Activated naive CD8-positive, alpha-beta T cell (primary cell): ENCODE measurements at regions not wholly inside any gene's neighbourhood (a gene's known extent, or its start where the extent isn't known, plus 50 kb on each side); places are given as distances from the start of the nearest gene placed in this dataset.

Source experiments
- H3K27ac Mint-ChIP-seq: one replicate; pipeline ENCODE4 v1.8.0; 2021; ENCODE audit warnings: mixed read lengths
- H3K27me3 Mint-ChIP-seq: one replicate; pipeline ENCODE4 v1.8.0; 2021; ENCODE audit warnings: mixed read lengths
- H3K36me3 Mint-ChIP-seq: one replicate; pipeline ENCODE4 v1.8.0; 2021; ENCODE audit warnings: mixed read lengths
- H3K4me1 Mint-ChIP-seq: one replicate; pipeline ENCODE4 v1.8.0; 2021; ENCODE audit warnings: low read depth, mixed read lengths
- H3K4me3 Mint-ChIP-seq: one replicate; pipeline ENCODE4 v1.8.0; 2021; ENCODE audit warnings: mild to moderate bottlenecking, mixed read lengths
- H3K9me3 Mint-ChIP-seq: one replicate; pipeline ENCODE4 v1.8.0; 2021; ENCODE audit warnings: low read depth, mixed read lengths

DNA sequence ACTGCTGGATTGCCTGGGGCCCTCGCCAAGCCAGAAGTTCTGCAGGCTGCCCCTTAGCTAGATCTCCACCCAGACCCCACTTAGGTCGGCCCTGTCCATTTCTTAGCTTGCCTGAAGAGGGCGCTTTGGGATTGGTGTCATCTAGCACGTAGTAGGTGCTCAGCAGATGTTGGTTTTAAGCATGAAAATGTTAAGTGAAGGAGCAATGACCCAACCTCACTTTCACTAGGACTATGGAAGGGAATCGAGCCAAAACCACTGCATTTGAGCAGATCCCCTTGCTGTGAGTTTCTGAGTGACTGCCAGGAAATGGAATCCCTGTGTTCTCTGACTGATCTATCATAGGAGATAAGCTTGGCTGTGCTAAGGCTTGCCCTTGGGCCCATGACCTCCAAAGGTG is 131.7 kb upstream of the EEPD1 start:
- H3K27ac Mint-ChIP-seq = no peak overlapping the region
- H3K36me3 Mint-ChIP-seq = no peaks in the 10 kb centered on the region
- no peaks in the 10 kb centered on the region for H3K9me3 Mint-ChIP-seq
- H3K4me3 Mint-ChIP-seq = no peak overlapping the region
- no peaks in the 10 kb centered on the region for H3K4me1 Mint-ChIP-seq
- H3K27me3 Mint-ChIP-seq = peaks cover 2% of the 10 kb centered on the region

DNA sequence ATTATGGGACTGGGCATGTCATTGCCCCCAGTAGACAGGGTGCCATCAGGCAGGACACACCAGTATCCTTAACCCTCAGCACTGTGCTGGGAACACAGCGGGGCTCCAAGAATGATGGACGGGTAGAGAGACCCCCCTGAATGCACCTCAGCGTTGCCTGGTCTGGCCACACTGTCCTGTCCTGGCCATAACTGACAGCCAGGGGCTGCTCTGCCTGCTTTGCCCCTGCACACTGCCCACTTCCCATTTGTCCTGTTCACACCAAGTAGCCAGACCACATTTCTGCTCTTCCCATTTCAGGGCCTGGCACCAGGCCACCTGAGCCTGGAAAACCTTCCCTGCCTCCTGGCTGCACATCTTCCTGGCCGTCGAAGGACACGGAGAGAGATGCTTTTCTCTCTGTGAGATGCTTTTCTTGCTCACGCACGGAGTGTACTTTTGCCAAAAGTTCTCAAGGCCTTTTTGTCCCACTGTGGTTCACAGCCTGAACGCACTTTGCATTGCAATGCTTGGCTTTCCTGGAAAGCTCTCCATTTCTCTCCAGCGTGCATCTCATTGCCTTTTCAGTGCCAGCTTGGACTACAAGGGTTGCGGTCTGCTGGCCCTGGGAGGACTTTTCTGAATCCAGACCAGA is 131.0 kb upstream of the EEPD1 start:
- H3K27me3 Mint-ChIP-seq = peaks cover 2% of the 10 kb centered on the region
- no peaks in the 10 kb centered on the region for H3K4me1 Mint-ChIP-seq
- H3K36me3 Mint-ChIP-seq = no peaks in the 10 kb centered on the region
- no peak overlapping the region for H3K27ac Mint-ChIP-seq
- H3K4me3 Mint-ChIP-seq = no peak overlapping the region
- H3K9me3 Mint-ChIP-seq = no peaks in the 10 kb centered on the region

DNA sequence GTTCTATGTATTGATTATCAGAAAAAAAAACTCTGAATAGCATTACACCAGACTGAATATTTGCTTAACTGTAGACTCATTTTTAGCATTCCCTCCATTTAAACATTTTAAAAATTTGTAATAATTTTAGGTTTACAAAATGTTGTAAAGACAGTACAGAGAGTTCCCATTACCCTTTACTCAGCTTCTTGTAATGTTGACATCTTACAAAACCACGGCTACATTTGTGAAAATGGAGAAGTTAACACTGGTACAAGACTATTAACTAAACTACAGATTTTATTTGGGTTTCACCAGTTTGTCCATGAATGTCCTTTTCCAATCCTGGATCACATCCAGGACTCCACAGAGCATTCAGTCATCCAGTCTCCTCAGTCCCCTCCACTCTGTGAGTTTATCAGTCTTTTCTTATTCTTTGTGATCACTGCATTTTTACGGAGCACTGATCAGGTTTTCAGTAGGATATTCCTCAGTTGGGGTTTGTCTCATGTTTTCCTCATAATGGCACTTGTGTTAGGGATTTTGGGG is 130.0 kb upstream of the EEPD1 start:
- H3K4me1 Mint-ChIP-seq = no peaks in the 10 kb centered on the region
- no peaks in the 10 kb centered on the region for H3K36me3 Mint-ChIP-seq
- H3K27ac Mint-ChIP-seq = no peak overlapping the region
- peaks cover 2% of the 10 kb centered on the region for H3K27me3 Mint-ChIP-seq
- no peak overlapping the region for H3K4me3 Mint-ChIP-seq
- H3K9me3 Mint-ChIP-seq = no peaks in the 10 kb centered on the region

GRCh38 chr7:36025190-36025589 is 127.9 kb upstream of the EEPD1 start:
- Mint-ChIP-seq H3K36me3 (no peaks in the 10 kb centered on the region), H3K4me1 (no peaks in the 10 kb centered on the region), H3K27ac (no peak overlapping the region), H3K27me3 (peaks cover 2% of the 10 kb centered on the region), H3K9me3 (no peaks in the 10 kb centered on the region), H3K4me3 (no peak overlapping the region)

DNA sequence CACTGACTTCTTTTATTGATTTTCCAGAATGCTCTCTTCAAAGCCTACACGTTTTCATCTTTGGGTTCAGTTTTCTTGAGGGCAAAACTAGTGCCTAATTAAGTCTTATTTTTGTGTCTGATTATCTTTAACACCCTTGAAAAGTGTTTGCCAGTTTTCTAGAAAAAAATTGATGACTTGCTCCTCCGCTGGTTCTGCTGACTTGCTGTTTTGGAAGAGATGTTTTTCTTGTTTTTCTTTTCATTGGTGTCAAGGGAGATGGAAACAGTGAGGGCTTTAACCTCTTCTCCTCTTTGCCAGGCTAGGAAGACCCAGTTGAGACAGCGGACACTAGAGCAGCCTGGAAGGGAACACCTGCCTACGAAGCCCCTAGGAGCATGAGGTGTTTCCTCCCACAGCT is 123.7 kb upstream of the EEPD1 start:
- no peaks in the 10 kb centered on the region for H3K36me3 Mint-ChIP-seq
- no peak overlapping the region for H3K27ac Mint-ChIP-seq
- H3K9me3 Mint-ChIP-seq = no peaks in the 10 kb centered on the region
- H3K27me3 Mint-ChIP-seq = peaks cover 6% of the 10 kb centered on the region
- H3K4me3 Mint-ChIP-seq = no peak overlapping the region
- no peaks in the 10 kb centered on the region for H3K4me1 Mint-ChIP-seq

GRCh38 chr7:36029853-36030515 is 123.1 kb upstream of the EEPD1 start:
- no peak overlapping the region for H3K4me3 Mint-ChIP-seq
- H3K4me1 Mint-ChIP-seq = no peaks in the 10 kb centered on the region
- H3K36me3 Mint-ChIP-seq = no peaks in the 10 kb centered on the region
- H3K27ac Mint-ChIP-seq = no peak overlapping the region
- peaks cover 4% of the 10 kb centered on the region for H3K27me3 Mint-ChIP-seq
- H3K9me3 Mint-ChIP-seq = no peaks in the 10 kb centered on the region

- Mint-ChIP-seq H3K4me3 (no peak overlapping the region), H3K36me3 (no peaks in the 10 kb centered on the region), H3K27ac (no peak overlapping the region), H3K9me3 (no peaks in the 10 kb centered on the region), H3K27me3 (peaks cover 4% of the 10 kb centered on the region), H3K4me1 (no peaks in the 10 kb centered on the region)
Measured at GRCh38 chr7:36032361-36032818, 120.7 kb upstream of the EEPD1 start.

GRCh38 chr7:36034020-36034419 is 119.0 kb upstream of the EEPD1 start:
- Mint-ChIP-seq H3K27me3 (peaks cover 4% of the 10 kb centered on the region), H3K9me3 (no peaks in the 10 kb centered on the region), H3K36me3 (no peaks in the 10 kb centered on the region), H3K4me1 (no peaks in the 10 kb centered on the region), H3K27ac (no peak overlapping the region), H3K4me3 (no peak overlapping the region)

- no peak overlapping the region for H3K27ac Mint-ChIP-seq
- H3K4me3 Mint-ChIP-seq = no peak overlapping the region
- peaks cover 4% of the 10 kb centered on the region for H3K27me3 Mint-ChIP-seq
- no peaks in the 10 kb centered on the region for H3K9me3 Mint-ChIP-seq
- H3K4me1 Mint-ChIP-seq = no peaks in the 10 kb centered on the region
- no peaks in the 10 kb centered on the region for H3K36me3 Mint-ChIP-seq
Measured at GRCh38 chr7:36035186-36035585, 117.9 kb upstream of the EEPD1 start.

- Mint-ChIP-seq H3K4me1 (no peaks in the 10 kb centered on the region), H3K36me3 (no peaks in the 10 kb centered on the region), H3K27ac (no peak overlapping the region), H3K4me3 (no peak overlapping the region), H3K27me3 (peaks cover 4% of the 10 kb centered on the region), H3K9me3 (no peaks in the 10 kb centered on the region)
Measured at GRCh38 chr7:36036590-36036989, 116.5 kb upstream of the EEPD1 start.

DNA sequence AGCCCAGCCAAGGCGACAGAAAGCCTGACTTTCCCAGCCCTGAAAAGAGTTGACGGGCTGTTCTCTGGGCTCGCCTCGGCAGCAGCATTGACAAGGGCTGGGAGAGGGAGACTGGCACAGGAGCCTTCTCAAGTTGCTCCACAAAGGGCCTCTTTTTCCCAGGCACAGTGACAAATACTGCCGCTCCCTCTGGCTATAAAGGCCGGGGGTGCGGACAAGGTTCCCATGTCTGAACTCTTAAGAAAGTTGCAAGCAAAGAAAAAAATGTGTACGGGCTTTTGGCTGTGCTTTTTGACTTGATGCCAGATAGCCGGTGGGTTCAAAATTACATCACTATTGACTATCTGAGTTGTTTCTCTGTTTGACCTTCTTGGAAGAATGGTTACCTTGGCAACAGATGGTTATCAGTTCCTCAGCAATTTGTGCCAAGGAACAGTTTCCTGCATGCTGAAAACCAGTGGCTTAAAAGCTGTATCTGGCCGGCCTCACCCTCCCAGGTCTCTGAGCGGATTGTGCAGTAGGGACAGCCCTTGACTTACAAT is 115.9 kb upstream of the EEPD1 start:
- Mint-ChIP-seq H3K9me3 (no peaks in the 10 kb centered on the region), H3K4me3 (no peak overlapping the region), H3K36me3 (no peaks in the 10 kb centered on the region), H3K4me1 (no peaks in the 10 kb centered on the region), H3K27ac (no peak overlapping the region), H3K27me3 (peaks cover 4% of the 10 kb centered on the region)

- Mint-ChIP-seq H3K36me3 (no peaks in the 10 kb centered on the region), H3K4me1 (no peaks in the 10 kb centered on the region), H3K9me3 (no peaks in the 10 kb centered on the region), H3K27me3 (peaks cover 1% of the 10 kb centered on the region), H3K27ac (no peak overlapping the region), H3K4me3 (no peak overlapping the region)
Measured at GRCh38 chr7:36038063-36038721, 114.9 kb upstream of the EEPD1 start.

GRCh38 chr7:36039243-36039642 is 113.8 kb upstream of the EEPD1 start:
- H3K36me3 Mint-ChIP-seq = no peaks in the 10 kb centered on the region
- H3K4me3 Mint-ChIP-seq = no peak overlapping the region
- H3K27me3 Mint-ChIP-seq = no peaks in the 10 kb centered on the region
- no peaks in the 10 kb centered on the region for H3K4me1 Mint-ChIP-seq
- H3K9me3 Mint-ChIP-seq = no peaks in the 10 kb centered on the region
- H3K27ac Mint-ChIP-seq = peak overlapping the region; percentile 2

GRCh38 chr7:36039671-36040070 is 113.4 kb upstream of the EEPD1 start:
- Mint-ChIP-seq H3K4me3 (no peak overlapping the region), H3K27ac (no peak overlapping the region), H3K4me1 (no peaks in the 10 kb centered on the region), H3K9me3 (no peaks in the 10 kb centered on the region), H3K36me3 (no peaks in the 10 kb centered on the region), H3K27me3 (no peaks in the 10 kb centered on the region)

DNA sequence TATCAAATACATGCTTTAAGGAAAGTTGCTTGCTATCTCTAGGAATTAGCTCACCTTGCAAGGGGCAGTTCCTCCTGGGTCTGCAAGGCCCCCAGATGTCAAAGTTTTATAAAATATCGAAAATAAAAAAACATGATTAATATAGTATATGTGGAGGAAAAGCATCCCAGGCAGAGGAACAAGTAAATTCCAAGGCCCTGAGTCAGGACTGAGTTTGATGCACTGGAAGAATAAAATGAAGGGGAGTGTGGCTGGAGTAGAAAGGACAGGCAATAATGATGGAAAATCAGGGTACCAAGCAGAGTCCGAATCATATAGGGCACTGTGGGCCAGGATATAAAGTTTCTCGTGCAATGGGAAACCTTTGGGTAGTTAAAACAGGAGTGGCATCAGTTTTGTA is 112.4 kb upstream of the EEPD1 start:
- no peaks in the 10 kb centered on the region for H3K9me3 Mint-ChIP-seq
- H3K36me3 Mint-ChIP-seq = no peaks in the 10 kb centered on the region
- H3K27ac Mint-ChIP-seq = no peak overlapping the region
- H3K4me3 Mint-ChIP-seq = no peak overlapping the region
- no peaks in the 10 kb centered on the region for H3K4me1 Mint-ChIP-seq
- no peaks in the 10 kb centered on the region for H3K27me3 Mint-ChIP-seq
